Activated CD4-positive, alpha-beta T cell treated with anti-CD3 and anti-CD28 coated beads, Interleukin-2, amount 10 ng/mL, durations not matched to agents 7 days and 5 days (primary cell): ENCODE measurements at regions not wholly inside any gene's neighbourhood (a gene's known extent, or its start where the extent isn't known, plus 50 kb on each side); places are given as distances from the start of the nearest gene placed in this dataset.

Source experiments
- CTCF ChIA-PET: fragments of 350-600 bp; sonication (Branson Sonifier 250); formaldehyde crosslinking; loops from one replicate; lab custom pipeline; 2021; ENCODE audit warnings: antibody characterized with exemption; lab: Charles Lee
- POLR2A ChIA-PET: fragments of 350-600 bp; sonication (Branson Sonifier 250); formaldehyde crosslinking; loops from one replicate; lab custom pipeline; 2021; ENCODE audit warnings: antibody characterized with exemption; lab: Charles Lee
- DNase-seq: peaks from one replicate; pipeline ENCODE4 v3.0.0-alpha.2; 2020
- H3K27ac Mint-ChIP-seq: one replicate; pipeline ENCODE4 v1.8.0; 2021; ENCODE audit warnings: mild to moderate bottlenecking, moderate library complexity, mixed read lengths
- H3K27me3 Mint-ChIP-seq: one replicate; pipeline ENCODE4 v1.8.0; 2021; ENCODE audit warnings: mixed read lengths
- H3K36me3 Mint-ChIP-seq: one replicate; pipeline ENCODE4 v1.8.0; 2021; ENCODE audit warnings: low read depth, mixed read lengths
- H3K4me1 Mint-ChIP-seq: one replicate; pipeline ENCODE4 v1.8.0; 2021; ENCODE audit warnings: mixed read lengths
- H3K4me3 Mint-ChIP-seq: one replicate; pipeline ENCODE4 v1.8.0; 2021; ENCODE audit warnings: mild to moderate bottlenecking, moderate library complexity, mixed read lengths
- H3K9me3 Mint-ChIP-seq: one replicate; pipeline ENCODE4 v1.8.0; 2021; ENCODE audit warnings: mixed read lengths

- ChIA-PET POLR2A (no interaction called here), CTCF (no interaction called here)
- H3K4me3 Mint-ChIP-seq = no peak overlapping the region
- no peak for DNase-seq
- H3K9me3 Mint-ChIP-seq = no peaks in the 10 kb centered on the region
- no peaks in the 10 kb centered on the region for H3K4me1 Mint-ChIP-seq
- no peak overlapping the region for H3K27ac Mint-ChIP-seq
- H3K36me3 Mint-ChIP-seq = no peaks in the 10 kb centered on the region
- H3K27me3 Mint-ChIP-seq = no peaks in the 10 kb centered on the region
Measured at GRCh38 chr5:53327811-53328334, 152.6 kb upstream of the FST start.

- no peak for DNase-seq
- H3K4me3 Mint-ChIP-seq = no peak overlapping the region
- no peaks in the 10 kb centered on the region for H3K36me3 Mint-ChIP-seq
- ChIA-PET CTCF (no interaction called here), POLR2A (no interaction called here)
- no peaks in the 10 kb centered on the region for H3K9me3 Mint-ChIP-seq
- no peak overlapping the region for H3K27ac Mint-ChIP-seq
- no peaks in the 10 kb centered on the region for H3K4me1 Mint-ChIP-seq
- no peaks in the 10 kb centered on the region for H3K27me3 Mint-ChIP-seq
Measured at GRCh38 chr5:53330491-53330890, 149.9 kb upstream of the FST start.

GRCh38 chr5:53331463-53331862, 149.0 kb upstream of the FST start:
- Mint-ChIP-seq H3K36me3 (no peaks in the 10 kb centered on the region), H3K4me3 (no peak overlapping the region), H3K4me1 (no peaks in the 10 kb centered on the region), H3K27ac (no peak overlapping the region), H3K27me3 (no peaks in the 10 kb centered on the region), H3K9me3 (no peaks in the 10 kb centered on the region)
- ChIA-PET POLR2A (no interaction called here), CTCF (no interaction called here)
- DNase-seq = no peak

- Mint-ChIP-seq H3K9me3 (no peaks in the 10 kb centered on the region), H3K36me3 (no peaks in the 10 kb centered on the region), H3K27ac (no peak overlapping the region), H3K4me1 (no peaks in the 10 kb centered on the region), H3K27me3 (no peaks in the 10 kb centered on the region), H3K4me3 (no peak overlapping the region)
- DNase-seq = no peak
- ChIA-PET POLR2A (no interaction called here), CTCF (no interaction called here)
Measured at GRCh38 chr5:53333160-53333559, 147.3 kb upstream of the FST start.

- no peaks in the 10 kb centered on the region for H3K36me3 Mint-ChIP-seq
- CTCF ChIA-PET = no interaction called here
- POLR2A ChIA-PET = no interaction called here
- no peak overlapping the region for H3K27ac Mint-ChIP-seq
- no peak for DNase-seq
- H3K9me3 Mint-ChIP-seq = no peaks in the 10 kb centered on the region
- no peak overlapping the region for H3K4me3 Mint-ChIP-seq
- no peaks in the 10 kb centered on the region for H3K27me3 Mint-ChIP-seq
- H3K4me1 Mint-ChIP-seq = no peaks in the 10 kb centered on the region
Measured at GRCh38 chr5:53334431-53334941, 145.9 kb upstream of the FST start.

- no peak overlapping the region for H3K4me3 Mint-ChIP-seq
- no peaks in the 10 kb centered on the region for H3K27me3 Mint-ChIP-seq
- H3K36me3 Mint-ChIP-seq = no peaks in the 10 kb centered on the region
- no peak for DNase-seq
- no peak overlapping the region for H3K27ac Mint-ChIP-seq
- no peaks in the 10 kb centered on the region for H3K9me3 Mint-ChIP-seq
- H3K4me1 Mint-ChIP-seq = no peaks in the 10 kb centered on the region
- POLR2A ChIA-PET = no interaction called here
- CTCF ChIA-PET = no interaction called here
Measured at GRCh38 chr5:53335115-53335514, 145.3 kb upstream of the FST start.

- Mint-ChIP-seq H3K4me3 (no peak overlapping the region), H3K27ac (no peak overlapping the region), H3K4me1 (no peaks in the 10 kb centered on the region), H3K27me3 (no peaks in the 10 kb centered on the region), H3K9me3 (no peaks in the 10 kb centered on the region), H3K36me3 (no peaks in the 10 kb centered on the region)
- ChIA-PET POLR2A (no interaction called here), CTCF (no interaction called here)
- DNase-seq = no peak
Measured at GRCh38 chr5:53337827-53338226, 142.6 kb upstream of the FST start.

- POLR2A ChIA-PET = no interaction called here
- no peaks in the 10 kb centered on the region for H3K9me3 Mint-ChIP-seq
- H3K4me1 Mint-ChIP-seq = no peaks in the 10 kb centered on the region
- CTCF ChIA-PET = no interaction called here
- no peak overlapping the region for H3K27ac Mint-ChIP-seq
- DNase-seq = no peak
- H3K27me3 Mint-ChIP-seq = no peaks in the 10 kb centered on the region
- H3K4me3 Mint-ChIP-seq = no peak overlapping the region
- no peaks in the 10 kb centered on the region for H3K36me3 Mint-ChIP-seq
Measured at GRCh38 chr5:53338971-53339370, 141.5 kb upstream of the FST start.

- no peak overlapping the region for H3K27ac Mint-ChIP-seq
- H3K4me3 Mint-ChIP-seq = no peak overlapping the region
- ChIA-PET POLR2A (no interaction called here), CTCF (no interaction called here)
- no peaks in the 10 kb centered on the region for H3K9me3 Mint-ChIP-seq
- no peaks in the 10 kb centered on the region for H3K4me1 Mint-ChIP-seq
- no peaks in the 10 kb centered on the region for H3K36me3 Mint-ChIP-seq
- no peak for DNase-seq
- H3K27me3 Mint-ChIP-seq = no peaks in the 10 kb centered on the region
Measured at GRCh38 chr5:53339962-53340540, 140.4 kb upstream of the FST start.

- Mint-ChIP-seq H3K4me3 (no peak overlapping the region), H3K27me3 (no peaks in the 10 kb centered on the region), H3K27ac (no peak overlapping the region), H3K4me1 (no peaks in the 10 kb centered on the region), H3K36me3 (no peaks in the 10 kb centered on the region), H3K9me3 (no peaks in the 10 kb centered on the region)
- no peak for DNase-seq
- ChIA-PET CTCF (no interaction called here), POLR2A (no interaction called here)
Measured at GRCh38 chr5:53340956-53341750, 139.3 kb upstream of the FST start.

- Mint-ChIP-seq H3K36me3 (no peaks in the 10 kb centered on the region), H3K4me3 (no peak overlapping the region), H3K9me3 (no peaks in the 10 kb centered on the region), H3K27me3 (no peaks in the 10 kb centered on the region), H3K4me1 (no peaks in the 10 kb centered on the region), H3K27ac (no peak overlapping the region)
- CTCF ChIA-PET = no interaction called here
- DNase-seq = no peak
- POLR2A ChIA-PET = no interaction called here
Measured at GRCh38 chr5:53342236-53342635, 138.2 kb upstream of the FST start.

GRCh38 chr5:53343187-53343586, 137.2 kb upstream of the FST start:
- no peaks in the 10 kb centered on the region for H3K27me3 Mint-ChIP-seq
- no peak overlapping the region for H3K4me3 Mint-ChIP-seq
- no peaks in the 10 kb centered on the region for H3K4me1 Mint-ChIP-seq
- no peaks in the 10 kb centered on the region for H3K9me3 Mint-ChIP-seq
- no peaks in the 10 kb centered on the region for H3K36me3 Mint-ChIP-seq
- DNase-seq = no peak
- H3K27ac Mint-ChIP-seq = no peak overlapping the region
- POLR2A ChIA-PET = no interaction called here
- CTCF ChIA-PET = no interaction called here

- no peak for DNase-seq
- no peak overlapping the region for H3K4me3 Mint-ChIP-seq
- no peak overlapping the region for H3K27ac Mint-ChIP-seq
- H3K4me1 Mint-ChIP-seq = no peaks in the 10 kb centered on the region
- no peaks in the 10 kb centered on the region for H3K36me3 Mint-ChIP-seq
- H3K27me3 Mint-ChIP-seq = no peaks in the 10 kb centered on the region
- POLR2A ChIA-PET = no interaction called here
- H3K9me3 Mint-ChIP-seq = no peaks in the 10 kb centered on the region
- CTCF ChIA-PET = no interaction called here
Measured at GRCh38 chr5:53350368-53350767, 130.1 kb upstream of the FST start.
